Uterus (tissue), 2 donors: ENCODE measurements at regions not wholly inside any gene's neighbourhood (a gene's known extent, or its start where the extent isn't known, plus 50 kb on each side); places are given as distances from the start of the nearest gene placed in this dataset.

Experiments used
- CTCF ChIP-seq, 4 experiments: fragments of 200-600 bp in 2 of 4; fragments of 450-650 bp in 2 of 4; sonication (generic) in 2 of 4; IDR thresholded peaks; one replicate each; pipeline ENCODE4 v1.5.1; 2016 to 2019; ENCODE audit warnings: antibody characterized with exemption in 4 of 4, mild to moderate bottlenecking in 2 of 4, moderate library complexity in 1 of 4
- POLR2A ChIP-seq, 2 donors: fragments of 450-650 bp; IDR thresholded peaks; one replicate each; pipeline ENCODE4 v1.6.1; 2016; ENCODE audit warnings: antibody characterized with exemption in 2 of 2, mild to moderate bottlenecking in 1 of 2, moderate library complexity in 1 of 2

- TF ChIP-seq CTCF (IDR thresholded peaks at IDR 0.05) (no peak), POLR2A (IDR thresholded peaks at IDR 0.05) (no peak)
These were observed 142.3 kb upstream of the NCKAP5 start for GRCh38 chr2:133710613-133711012.
